ENCODE measurements at regions not wholly inside any gene's neighbourhood (a gene's known extent, or its start where the extent isn't known, plus 50 kb on each side); places are given as distances from the start of the nearest gene placed in this dataset.
A peak's percentile ranks its signal among the peaks of the same experiment; 100 is the strongest.

DNA sequence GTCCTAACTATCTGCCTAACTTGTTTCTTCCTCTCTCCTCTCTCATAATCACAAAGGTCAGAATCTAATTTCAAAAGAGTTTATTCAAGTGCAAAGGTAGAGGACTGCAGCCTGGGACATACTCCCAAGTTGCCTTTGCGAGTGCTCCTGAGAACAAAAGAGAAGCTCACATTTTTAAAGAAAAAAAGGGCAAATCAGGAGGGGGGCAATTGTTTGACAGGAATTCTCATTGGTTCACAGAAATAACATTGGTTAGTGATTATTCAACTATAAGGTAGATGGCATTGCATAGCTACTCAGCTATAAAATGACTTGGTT, 108.1 kb upstream of the RAI14 start:
- TF ChIP-seq, protein P1, sequence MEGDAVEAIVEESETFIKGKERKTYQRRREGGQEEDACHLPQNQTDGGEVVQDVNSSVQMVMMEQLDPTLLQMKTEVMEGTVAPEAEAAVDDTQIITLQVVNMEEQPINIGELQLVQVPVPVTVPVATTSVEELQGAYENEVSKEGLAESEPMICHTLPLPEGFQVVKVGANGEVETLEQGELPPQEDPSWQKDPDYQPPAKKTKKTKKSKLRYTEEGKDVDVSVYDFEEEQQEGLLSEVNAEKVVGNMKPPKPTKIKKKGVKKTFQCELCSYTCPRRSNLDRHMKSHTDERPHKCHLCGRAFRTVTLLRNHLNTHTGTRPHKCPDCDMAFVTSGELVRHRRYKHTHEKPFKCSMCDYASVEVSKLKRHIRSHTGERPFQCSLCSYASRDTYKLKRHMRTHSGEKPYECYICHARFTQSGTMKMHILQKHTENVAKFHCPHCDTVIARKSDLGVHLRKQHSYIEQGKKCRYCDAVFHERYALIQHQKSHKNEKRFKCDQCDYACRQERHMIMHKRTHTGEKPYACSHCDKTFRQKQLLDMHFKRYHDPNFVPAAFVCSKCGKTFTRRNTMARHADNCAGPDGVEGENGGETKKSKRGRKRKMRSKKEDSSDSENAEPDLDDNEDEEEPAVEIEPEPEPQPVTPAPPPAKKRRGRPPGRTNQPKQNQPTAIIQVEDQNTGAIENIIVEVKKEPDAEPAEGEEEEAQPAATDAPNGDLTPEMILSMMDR (IDR thresholded peaks at IDR 0.05): no peak
- no peak for FAIRE-seq
- no peak overlapping the region for H3K4me3 ChIP-seq
- DNase-seq: no peak
- intact Hi-C loops (cut with DNase I): no loop called here
- no peak for ATAC-seq
- 91 to 96% methylated on average over 1 of the region's 1 CpG for WGBS, 2 donors
- no peaks in the 10 kb centered on the region for H3K36me3 ChIP-seq
- H3K27me3 ChIP-seq: no peaks in the 10 kb centered on the region
- H3K9me3 ChIP-seq: no peaks in the 10 kb centered on the region
- H3K27ac ChIP-seq: no peak overlapping the region
- peaks cover 0 to 8% (median 5%) of the 10 kb centered on the region in 3 donors for H3K4me1 ChIP-seq

DNA sequence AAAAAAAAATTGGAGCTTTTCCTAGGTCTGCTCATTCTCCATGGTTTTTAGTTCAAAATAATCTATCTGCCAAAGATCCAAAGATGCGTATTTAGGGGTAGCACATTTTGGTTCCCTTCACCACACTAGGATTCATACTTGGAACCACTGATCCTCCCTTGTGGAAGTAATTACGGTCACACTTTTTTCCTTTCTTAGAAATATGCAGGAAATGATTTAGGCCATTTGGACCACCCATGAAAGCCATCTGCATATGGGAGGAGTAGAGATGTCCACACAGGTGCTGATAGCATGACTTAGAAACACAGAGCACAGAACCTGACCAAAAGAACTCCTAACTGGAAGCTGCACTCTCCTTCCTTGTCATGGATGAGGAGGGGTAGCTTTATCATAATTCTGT, 105.9 kb upstream of the RAI14 start:
- FAIRE-seq: no peak
- TF ChIP-seq, protein P1 (IDR thresholded peaks at IDR 0.05): no peak
- DNase-seq: no peak

DNA sequence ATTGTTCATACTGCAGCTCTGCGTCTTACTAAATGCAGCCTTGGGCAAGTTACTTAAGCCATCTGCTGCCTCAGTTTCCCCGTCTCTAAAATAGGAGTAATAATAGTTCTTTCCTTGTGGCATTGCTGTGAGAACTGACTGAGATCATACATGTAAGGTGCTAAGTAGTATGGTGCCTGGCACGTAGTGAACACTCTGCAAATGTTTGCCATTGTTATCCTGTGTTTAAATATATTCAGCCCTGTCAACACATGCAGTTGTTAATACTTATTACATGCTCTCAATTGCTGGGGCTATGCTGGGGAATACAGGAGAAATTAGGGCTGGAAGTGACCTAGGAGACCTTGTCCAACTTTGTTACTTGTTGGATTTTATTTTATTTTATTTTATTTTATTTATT, 105.2 kb upstream of the RAI14 start:
- DNase-seq (no peak), FAIRE-seq (no peak), ATAC-seq (peak in 1 of 4 donors; percentile 63)
- Histone ChIP-seq H3K4me1 (peaks cover under 1 to 13% (median 10%) of the 10 kb centered on the region in 3 donors), H3K27ac (no peak overlapping the region), H3K4me3 (no peak overlapping the region), H3K27me3 (no peaks in the 10 kb centered on the region), H3K9me3 (no peaks in the 10 kb centered on the region), H3K36me3 (no peaks in the 10 kb centered on the region)
- 10 to 22% methylated on average over 3 of the region's 3 CpGs for WGBS, 2 donors
- TF ChIP-seq, protein P1 (IDR thresholded peaks at IDR 0.05): no peak
- intact Hi-C loops (cut with DNase I): no loop called here

More for the DNA sequence above, 105.9 kb upstream of the RAI14 start:
- 96 to 98% methylated on average over 2 of the region's 2 CpGs for WGBS, 2 donors
- Histone ChIP-seq H3K4me1 (peaks cover 0 to 8% (median 5%) of the 10 kb centered on the region in 3 donors), H3K9me3 (no peaks in the 10 kb centered on the region), H3K4me3 (no peak overlapping the region), H3K27ac (no peak overlapping the region), H3K27me3 (no peaks in the 10 kb centered on the region), H3K36me3 (no peaks in the 10 kb centered on the region)
- intact Hi-C loops (cut with DNase I): no loop called here
- ATAC-seq: no peak

DNA sequence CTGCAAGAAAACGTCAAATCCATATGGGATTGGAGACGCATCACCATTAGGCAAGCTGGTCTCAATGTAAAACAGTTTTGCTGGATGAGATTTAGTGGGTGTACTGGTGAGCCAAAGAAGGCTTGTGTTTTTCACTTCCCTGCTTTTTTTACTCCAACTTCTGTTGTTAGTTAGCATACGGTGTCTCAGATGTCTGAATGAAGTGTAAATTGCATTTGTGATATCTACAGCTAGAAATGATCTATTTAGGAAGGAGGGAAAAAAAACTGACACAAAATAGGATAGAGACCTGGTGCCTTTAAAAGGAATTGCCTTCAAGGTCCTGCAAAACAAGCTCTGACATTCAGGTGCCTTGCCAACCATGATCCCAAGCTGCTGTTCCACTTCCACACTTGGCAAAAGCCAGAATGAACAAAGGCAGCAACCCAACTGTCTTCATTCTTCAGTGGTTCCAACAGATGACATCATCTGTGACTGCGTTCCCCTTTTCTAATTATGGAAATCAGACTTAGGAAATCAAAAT, 104.2 kb upstream of the RAI14 start:
- H3K27me3 ChIP-seq: no peaks in the 10 kb centered on the region
- DNase-seq (peak in 3 of 6 donors; percentile 20 to 43 (median 39)), FAIRE-seq (no peak), ATAC-seq (peak; percentile 69 to 81 (median 78))
- H3K4me1 ChIP-seq: peaks cover 8 to 19% (median 14%) of the 10 kb centered on the region in 3 donors
- TF ChIP-seq, protein P1 (IDR thresholded peaks at IDR 0.05): no peak
- intact Hi-C loops (cut with DNase I): no loop called here
- H3K9me3 ChIP-seq: no peaks in the 10 kb centered on the region
- 45 to 47% methylated on average over 4 of the region's 4 CpGs for WGBS, 2 donors
- H3K4me3 ChIP-seq: no peak overlapping the region
- no peak overlapping the region for H3K27ac ChIP-seq
- H3K36me3 ChIP-seq: no peaks in the 10 kb centered on the region

DNA sequence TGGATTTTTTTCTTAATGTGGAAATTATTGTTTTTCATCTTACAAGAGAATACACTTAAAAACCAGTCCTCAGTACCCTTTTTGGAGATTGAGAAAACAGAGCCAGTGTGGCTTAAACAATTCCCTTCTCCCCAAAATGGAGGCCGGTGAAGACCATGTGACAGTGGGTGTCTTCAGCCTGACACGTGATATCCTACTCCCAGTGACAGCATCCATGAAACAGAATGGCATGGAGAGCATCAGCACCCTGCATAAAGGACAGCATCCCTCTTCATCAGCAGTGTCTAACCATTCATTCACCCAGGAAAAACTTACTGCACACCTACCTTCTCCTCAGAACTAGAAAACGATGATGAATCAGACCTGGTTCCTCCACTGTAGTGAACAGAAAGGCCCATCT, 103.4 kb upstream of the RAI14 start:
- FAIRE-seq: no peak
- WGBS, 2 donors: 91 to 95% methylated on average over 3 of the region's 3 CpGs
- no peak overlapping the region for H3K27ac ChIP-seq

More for the DNA sequence above, 103.4 kb upstream of the RAI14 start:
- H3K4me1 ChIP-seq: peaks cover 8 to 19% (median 14%) of the 10 kb centered on the region in 3 donors
- H3K9me3 ChIP-seq: no peaks in the 10 kb centered on the region
- intact Hi-C loops (cut with DNase I): no loop called here
- H3K36me3 ChIP-seq: no peaks in the 10 kb centered on the region
- ATAC-seq: no peak
- TF ChIP-seq, protein P1 (IDR thresholded peaks at IDR 0.05): no peak
- no peak overlapping the region for H3K4me3 ChIP-seq
- H3K27me3 ChIP-seq: no peaks in the 10 kb centered on the region
- DNase-seq: no peak
